B cell (primary cell): ENCODE measurements at regions not wholly inside any gene's neighbourhood (a gene's known extent, or its start where the extent isn't known, plus 50 kb on each side); places are given as distances from the start of the nearest gene placed in this dataset.

Experiments
- ATAC-seq: fragments of 200-7000 bp; cut with Tn5 transposase; one replicate; pipeline ENCODE4 v1.10.0; 2021; ENCODE audit warnings: low read depth, mild to moderate bottlenecking, moderate number of reproducible peaks, moderate library complexity
- CTCF ChIA-PET: fragments of 350-600 bp; sonication (Branson Sonifier 250); formaldehyde crosslinking; loops from one replicate; lab custom pipeline; 2021; ENCODE audit warnings: antibody characterized with exemption, inconsistent platforms; lab: Charles Lee
- POLR2A ChIA-PET: fragments of 350-600 bp; sonication (Branson Sonifier 250); formaldehyde crosslinking; loops from one replicate; lab custom pipeline; 2021; ENCODE audit warnings: antibody characterized with exemption; lab: Charles Lee
- DNase-seq: peaks from one replicate; pipeline ENCODE4 v3.0.0; 2013
- H2AFZ ChIP-seq: 2 replicates; pipeline ENCODE4 v1.6.1; 2012; ENCODE audit warnings: mild to moderate bottlenecking, low read depth, low read length; ENCODE audit not compliant: insufficient read depth, poor library complexity, severe bottlenecking
- H3K27ac ChIP-seq, 2 donors: 1 replicate in 1 of 2; 2 replicates in 1 of 2; pipeline ENCODE4 v1.5.1; 2012 to 2013; ENCODE audit warnings: low read length in 2 of 2, mild to moderate bottlenecking in 2 of 2, moderate library complexity in 1 of 2
- H3K27me3 ChIP-seq, 4 experiments: fragments of 200-600 bp in 1 of 4; sonication (generic) in 1 of 4; replicated peaks in 1 of 4; 1 replicate in 2 of 4; 2 replicates in 2 of 4; pipeline versions ENCODE4 v1.6.1 to v1.7.0; 2013 to 2016; ENCODE audit warnings: low read length in 3 of 4, mild to moderate bottlenecking in 2 of 4, mixed read lengths in 1 of 4, moderate library complexity in 1 of 4; ENCODE audit not compliant: insufficient read depth in 4 of 4, control insufficient read depth in 3 of 4; ENCODE audit errors: control extremely low read depth in 1 of 4
- H3K36me3 ChIP-seq, 2 experiments: replicated peaks in 1 of 2; 1 replicate in 1 of 2; 2 replicates in 1 of 2; pipeline versions ENCODE4 v1.6.1 to v1.7.1; 2013; ENCODE audit warnings: low read length in 1 of 2; ENCODE audit not compliant: insufficient read depth in 2 of 2, control insufficient read depth in 1 of 2; ENCODE audit errors: control extremely low read depth in 1 of 2, extremely low read depth in 1 of 2
- H3K4me1 ChIP-seq, 2 donors: fragments of 200-600 bp in 1 of 2; sonication (generic) in 1 of 2; 1 replicate in 1 of 2; 2 replicates in 1 of 2; pipeline versions ENCODE4 v1.5.1 to v1.6.1; 2013 to 2017; ENCODE audit warnings: low read length in 2 of 2; ENCODE audit not compliant: control insufficient read depth in 2 of 2, insufficient read depth in 2 of 2
- H3K4me2 ChIP-seq: replicated peaks from 2 replicates; pipeline ENCODE3; 2012; ENCODE audit warnings: mild to moderate bottlenecking, low read depth, low read length; ENCODE audit not compliant: poor library complexity, severe bottlenecking
- H3K4me3 ChIP-seq, 5 experiments: fragments of 200-600 bp in 1 of 5; sonication (generic) in 1 of 5; 1 replicate in 3 of 5; 2 replicates in 2 of 5; pipeline versions ENCODE4 v1.5.1 to v1.7.0; 2011 to 2016; ENCODE audit warnings: low read length in 4 of 5, mild to moderate bottlenecking in 4 of 5, low read depth in 2 of 5, control low read depth in 1 of 5, moderate library complexity in 1 of 5; ENCODE audit not compliant: insufficient read depth in 1 of 5; ENCODE audit errors: control extremely low read depth in 1 of 5, extremely low read depth in 1 of 5
- H3K79me2 ChIP-seq: fragments of 200-600 bp; sonication (generic); one replicate; pipeline ENCODE4 v1.6.0; 2016; ENCODE audit warnings: low read length; ENCODE audit not compliant: control insufficient read depth, insufficient read depth
- H3K9ac ChIP-seq: fragments of 200-600 bp; sonication (generic); 2 replicates; pipeline ENCODE4 v1.6.1; 2017; ENCODE audit warnings: mild to moderate bottlenecking, low read length, moderate library complexity
- H3K9me3 ChIP-seq, 3 donors: one replicate each; pipeline versions ENCODE4 v1.6.1 to v1.7.1; 2013; ENCODE audit warnings: low read length in 2 of 3; ENCODE audit not compliant: control insufficient read depth in 2 of 3, insufficient read depth in 1 of 3; ENCODE audit errors: control extremely low read depth in 1 of 3
- H4K20me1 ChIP-seq: 2 replicates; pipeline ENCODE4 v1.6.0; 2012; ENCODE audit warnings: mild to moderate bottlenecking, low read length; ENCODE audit not compliant: insufficient read depth, control insufficient read depth, poor library complexity, severe bottlenecking
- H3K27ac Mint-ChIP-seq: one replicate; pipeline ENCODE4 v1.8.0; 2021; ENCODE audit warnings: mixed read lengths
- H3K27me3 Mint-ChIP-seq: one replicate; pipeline ENCODE4 v1.8.0; 2021; ENCODE audit warnings: mixed read lengths
- H3K4me1 Mint-ChIP-seq: one replicate; pipeline ENCODE4 v1.8.0; 2021; ENCODE audit warnings: mixed read lengths
- H3K4me3 Mint-ChIP-seq: one replicate; pipeline ENCODE4 v1.8.0; 2021; ENCODE audit warnings: mixed read lengths
- H3K9me3 Mint-ChIP-seq: one replicate; pipeline ENCODE4 v1.8.0; 2022; ENCODE audit warnings: mixed read lengths; ENCODE audit not compliant: insufficient read depth
- EZH2 ChIP-seq: IDR thresholded peaks from 2 replicates; pipeline ENCODE4 v1.6.1; 2012; ENCODE audit warnings: borderline replicate concordance, low read depth, mild to moderate bottlenecking, moderate library complexity, low read length; ENCODE audit not compliant: insufficient read depth, poor library complexity, severe bottlenecking
- WGBS: methylation state at CpG from one replicate; pipeline ENCODE4 v1.1.5; 2013; ENCODE audit warnings: missing lambda C conversion rate; ENCODE audit not compliant: insufficient coverage; 5-methylcytosine and 5-hydroxymethylcytosine counted together
- intact Hi-C: fragments of 100-400 bp; cut with micrococcal nuclease; formaldehyde crosslinking; loops from one replicate; pipeline ENCODE4 v1.10.0; 2022
- TF ChIP-seq, protein P1 (sequence below): fragments of 200-600 bp; IDR thresholded peaks from one replicate; pipeline ENCODE4 v1.8.0; 2022; ENCODE audit warnings: antibody characterized with exemption, mild to moderate bottlenecking

DNA sequence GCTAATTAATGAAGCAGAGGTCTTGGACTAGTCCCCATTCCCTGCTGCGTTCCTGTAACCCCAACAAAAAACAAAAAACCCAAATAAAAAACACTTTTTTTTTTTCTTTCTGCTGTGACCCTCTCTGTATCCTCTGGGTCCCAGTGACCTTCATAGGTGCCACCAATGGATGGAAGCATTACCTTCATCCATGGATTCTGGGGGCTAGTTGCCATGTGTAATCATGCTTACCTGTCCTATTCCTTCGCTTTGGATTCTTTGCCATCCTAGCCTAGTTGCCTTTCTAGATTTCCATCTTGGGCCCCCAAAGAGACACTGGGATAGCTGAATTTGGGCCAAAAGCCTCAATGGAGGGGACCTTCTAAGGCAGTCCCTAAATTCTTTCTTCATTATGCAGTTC lies 1208.7 kb downstream of the BRINP3 start:
- 67% methylated on average over 2 of the region's 2 CpGs for WGBS
- ChIA-PET POLR2A (no interaction called here), CTCF (no interaction called here)
- H3K27ac Mint-ChIP-seq = no peak overlapping the region
- H3K9me3 ChIP-seq = peaks cover 3 to 18% (median 13%) of the 10 kb centered on the region in 3 donors
- H4K20me1 ChIP-seq = no peaks in the 10 kb centered on the region
- intact Hi-C loops = no loop called here
- H3K4me3 ChIP-seq = no peak overlapping the region
- DNase-seq (no peak), ATAC-seq (no peak)
- H3K36me3 ChIP-seq = no peaks in the 10 kb centered on the region
- no peak for TF ChIP-seq EZH2
- TF ChIP-seq, protein P1, sequence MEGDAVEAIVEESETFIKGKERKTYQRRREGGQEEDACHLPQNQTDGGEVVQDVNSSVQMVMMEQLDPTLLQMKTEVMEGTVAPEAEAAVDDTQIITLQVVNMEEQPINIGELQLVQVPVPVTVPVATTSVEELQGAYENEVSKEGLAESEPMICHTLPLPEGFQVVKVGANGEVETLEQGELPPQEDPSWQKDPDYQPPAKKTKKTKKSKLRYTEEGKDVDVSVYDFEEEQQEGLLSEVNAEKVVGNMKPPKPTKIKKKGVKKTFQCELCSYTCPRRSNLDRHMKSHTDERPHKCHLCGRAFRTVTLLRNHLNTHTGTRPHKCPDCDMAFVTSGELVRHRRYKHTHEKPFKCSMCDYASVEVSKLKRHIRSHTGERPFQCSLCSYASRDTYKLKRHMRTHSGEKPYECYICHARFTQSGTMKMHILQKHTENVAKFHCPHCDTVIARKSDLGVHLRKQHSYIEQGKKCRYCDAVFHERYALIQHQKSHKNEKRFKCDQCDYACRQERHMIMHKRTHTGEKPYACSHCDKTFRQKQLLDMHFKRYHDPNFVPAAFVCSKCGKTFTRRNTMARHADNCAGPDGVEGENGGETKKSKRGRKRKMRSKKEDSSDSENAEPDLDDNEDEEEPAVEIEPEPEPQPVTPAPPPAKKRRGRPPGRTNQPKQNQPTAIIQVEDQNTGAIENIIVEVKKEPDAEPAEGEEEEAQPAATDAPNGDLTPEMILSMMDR = no peak
- no peaks in the 10 kb centered on the region for H3K79me2 ChIP-seq
- no peak overlapping the region for H3K27ac ChIP-seq
- no peak overlapping the region for H3K4me2 ChIP-seq
- H3K4me1 Mint-ChIP-seq = no peaks in the 10 kb centered on the region
- no peaks in the 10 kb centered on the region for H3K27me3 Mint-ChIP-seq
- H3K4me1 ChIP-seq = no peaks in the 10 kb centered on the region
- H3K9me3 Mint-ChIP-seq = no peaks in the 10 kb centered on the region
- H3K27me3 ChIP-seq = no peaks in the 10 kb centered on the region
- no peak overlapping the region for H2AFZ ChIP-seq
- no peak overlapping the region for H3K9ac ChIP-seq
- no peak overlapping the region for H3K4me3 Mint-ChIP-seq

DNA sequence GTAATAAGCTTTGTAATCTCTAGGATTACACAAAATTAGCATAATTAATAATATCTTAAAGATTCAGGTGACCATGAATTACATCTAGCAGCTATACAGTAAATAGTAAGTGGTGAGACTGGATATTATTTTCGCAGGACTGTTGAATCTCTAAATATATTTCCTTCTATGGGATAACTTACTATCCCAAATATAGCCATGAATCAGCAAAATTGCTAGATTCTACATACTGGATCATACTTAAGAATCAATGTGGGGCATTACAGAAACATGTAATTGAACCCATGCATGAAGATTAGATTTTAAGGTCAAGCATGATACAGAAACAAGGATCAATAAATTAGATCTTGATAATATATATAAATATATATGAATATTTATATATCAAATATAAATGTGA lies 1203.4 kb downstream of the BRINP3 start:
- ChIA-PET POLR2A (no interaction called here), CTCF (no interaction called here)
- no peaks in the 10 kb centered on the region for H3K36me3 ChIP-seq
- Mint-ChIP-seq H3K9me3 (no peaks in the 10 kb centered on the region), H3K27me3 (no peaks in the 10 kb centered on the region), H3K4me3 (no peak overlapping the region), H3K27ac (no peak overlapping the region), H3K4me1 (no peaks in the 10 kb centered on the region)
- intact Hi-C loops = no loop called here
- peaks cover 0 to 9% (median 7%) of the 10 kb centered on the region in 3 donors for H3K9me3 ChIP-seq
- no peaks in the 10 kb centered on the region for H3K79me2 ChIP-seq
- no peaks in the 10 kb centered on the region for H3K4me1 ChIP-seq
- no peaks in the 10 kb centered on the region for H4K20me1 ChIP-seq
- H3K4me3 ChIP-seq = no peak overlapping the region
- H3K27me3 ChIP-seq = no peaks in the 10 kb centered on the region
- whole genome bisulfite sequencing = no CpG with 5 or more reads among the region's 1 CpG
- no peak overlapping the region for H3K27ac ChIP-seq
- H2AFZ ChIP-seq = no peak overlapping the region
- ATAC-seq (no peak), DNase-seq (no peak)
- no peak overlapping the region for H3K9ac ChIP-seq
- TF ChIP-seq, protein P1 = no peak
- no peak for TF ChIP-seq EZH2
- no peak overlapping the region for H3K4me2 ChIP-seq
